HCT116 (cell line): ENCODE measurements at regions not wholly inside any gene's neighbourhood (a gene's known extent, or its start where the extent isn't known, plus 50 kb on each side); places are given as distances from the start of the nearest gene placed in this dataset.

ENCODE experiments used
- ATAC-seq: fragments of 200-7000 bp; cut with Tn5 transposase; 2 replicates; pipeline ENCODE4 v1.9.1; 2020; ENCODE audit warnings: mild to moderate bottlenecking, moderate library complexity
- BruUV-seq: library from RNA; stranded (reverse); fragments of 400-500 nt; replicated peaks from 2 replicates; lab custom pipeline; 2021; lab: Mats Ljungman, UMichigan
- CTCF ChIA-PET: fragments of 300-600 bp; sonication (Branson Sonifier 250); formaldehyde crosslinking; loops from one replicate; lab custom pipeline; 2021; ENCODE audit warnings: antibody characterized with exemption; lab: Charles Lee
- POLR2A ChIA-PET: fragments of 300-600, 350-600 bp; sonication (Branson Sonifier 250); formaldehyde crosslinking; loops from one replicate; lab custom pipeline; 2021; ENCODE audit warnings: antibody characterized with exemption; lab: Charles Lee
- RAD21 ChIA-PET, 2 experiments: fragments of 300-600 bp; sonication (Branson Sonifier 250); formaldehyde crosslinking; loops; one replicate each; lab custom pipeline; 2023; ENCODE audit warnings: low total read pairs in 2 of 2; ENCODE audit not compliant: uncharacterized antibody in 2 of 2, unreplicated experiment in 2 of 2, low non-redundant PET in 1 of 2; lab: Charles Lee
- DNase-seq: peaks from one replicate; pipeline ENCODE4 v3.0.0-alpha.2; 2010; ENCODE audit warnings: low read depth, low spot score
- H2AFZ ChIP-seq: fragments of 200-600 bp; shearing (Covaris generic), sonication (generic); 2 replicates; pipeline ENCODE4 v1.6.1; 2017; ENCODE audit warnings: low read depth, mixed run types, mixed read lengths, antibody characterized with exemption, low read length; ENCODE audit not compliant: poor library complexity, severe bottlenecking
- H3K27ac ChIP-seq: 2 replicates; pipeline ENCODE4 v1.5.1; 2012; ENCODE audit warnings: low read depth, low read length
- H3K27me3 ChIP-seq: fragments of 200-600 bp; sonication (generic); 2 replicates; pipeline ENCODE4 v1.6.1; 2016; ENCODE audit warnings: mixed run types, low read length, mixed read lengths; ENCODE audit not compliant: insufficient read depth
- H3K36me3 ChIP-seq, 2 experiments: fragments of 200-500 bp in 1 of 2; fragments of 200-600 bp in 1 of 2; sonication (Bioruptor generic) in 1 of 2; sonication (generic) in 1 of 2; 2 replicates each; pipeline versions ENCODE4 v1.5.1 to v1.6.1; 2014 to 2016; ENCODE audit warnings: low read length in 2 of 2, inconsistent platforms in 1 of 2, mixed read lengths in 1 of 2, mixed run types in 1 of 2; ENCODE audit not compliant: insufficient read depth in 2 of 2, control insufficient read depth in 1 of 2
- H3K4me1 ChIP-seq, 2 experiments: fragments of 200-600 bp in 1 of 2; sonication (generic) in 1 of 2; 2 replicates each; pipeline versions ENCODE4 v1.5.1 to v1.6.1; 2012 to 2017; ENCODE audit warnings: low read length in 2 of 2, inconsistent platforms in 1 of 2, mild to moderate bottlenecking in 1 of 2, mixed read lengths in 1 of 2, mixed run types in 1 of 2, moderate library complexity in 1 of 2; ENCODE audit not compliant: insufficient read depth in 2 of 2, control insufficient read depth in 1 of 2
- H3K4me2 ChIP-seq: fragments of 200-600 bp; sonication (generic); 2 replicates; pipeline ENCODE4 v1.6.1; 2017; ENCODE audit warnings: mixed run types, low read length, mixed read lengths
- H3K4me3 ChIP-seq, 2 experiments: fragments of 200-600 bp in 1 of 2; sonication (generic) in 1 of 2; replicated peaks in 1 of 2; 2 replicates each; pipeline ENCODE4 v1.5.1; 2011 to 2016; ENCODE audit warnings: low read length in 2 of 2, control low read depth in 1 of 2, low read depth in 1 of 2, mild to moderate bottlenecking in 1 of 2, mixed read lengths in 1 of 2, mixed run types in 1 of 2
- H3K79me2 ChIP-seq: fragments of 200-600 bp; sonication (generic); 2 replicates; pipeline ENCODE4 v1.6.1; 2017; ENCODE audit warnings: mild to moderate bottlenecking, mixed run types, low read length, moderate library complexity, mixed read lengths; ENCODE audit not compliant: insufficient read depth
- H3K9ac ChIP-seq: fragments of 200-600 bp; sonication (generic); 2 replicates; pipeline ENCODE4 v1.6.1; 2016; ENCODE audit warnings: low read length, mixed read lengths
- H3K9me2 ChIP-seq: fragments of 200-600 bp; sonication (generic), shearing (Covaris generic); 2 replicates; pipeline ENCODE4 v1.6.1; 2017; ENCODE audit warnings: mixed run types, mild to moderate bottlenecking, moderate library complexity; ENCODE audit not compliant: insufficient read depth
- H3K9me3 ChIP-seq, 2 experiments: fragments of 200-500 bp in 1 of 2; fragments of 200-600 bp in 1 of 2; sonication (Bioruptor generic) in 1 of 2; sonication (generic) in 1 of 2; 2 replicates each; pipeline ENCODE4 v1.6.1; 2014 to 2017; ENCODE audit warnings: low read length in 2 of 2, mixed read lengths in 2 of 2, inconsistent platforms in 1 of 2, low read depth in 1 of 2, mild to moderate bottlenecking in 1 of 2, mixed run types in 1 of 2, moderate library complexity in 1 of 2; ENCODE audit not compliant: control insufficient read depth in 1 of 2, insufficient read depth in 1 of 2
- H4K20me1 ChIP-seq: fragments of 200-600 bp; sonication (generic), shearing (Covaris generic); 2 replicates; pipeline ENCODE4 v1.6.1; 2017; ENCODE audit warnings: mixed run types, mild to moderate bottlenecking, moderate library complexity; ENCODE audit not compliant: insufficient read depth
- ATF3 ChIP-seq: IDR thresholded peaks from 2 replicates; pipeline ENCODE4 v1.6.1; 2012
- EGR1 ChIP-seq: IDR thresholded peaks from 2 replicates; pipeline ENCODE4 v1.6.1; 2012; ENCODE audit warnings: low read depth
- JUND ChIP-seq: IDR thresholded peaks from 2 replicates; pipeline ENCODE4 v1.6.1; 2012
- REST ChIP-seq: IDR thresholded peaks from 2 replicates; pipeline ENCODE4 v1.6.1; 2012; ENCODE audit warnings: low read depth
- ZFX ChIP-seq: fragments of 450-650 bp; IDR thresholded peaks from 2 replicates; pipeline ENCODE4 v1.6.1; 2017
- intact Hi-C: fragments of 100-400 bp; cut with micrococcal nuclease; formaldehyde crosslinking; loops from 2 replicates; pipeline ENCODE4 v1.10.0; 2022
- TF ChIP-seq, protein P1 (sequence below): IDR thresholded peaks from 2 replicates; pipeline ENCODE4 v1.6.1; 2012

DNA sequence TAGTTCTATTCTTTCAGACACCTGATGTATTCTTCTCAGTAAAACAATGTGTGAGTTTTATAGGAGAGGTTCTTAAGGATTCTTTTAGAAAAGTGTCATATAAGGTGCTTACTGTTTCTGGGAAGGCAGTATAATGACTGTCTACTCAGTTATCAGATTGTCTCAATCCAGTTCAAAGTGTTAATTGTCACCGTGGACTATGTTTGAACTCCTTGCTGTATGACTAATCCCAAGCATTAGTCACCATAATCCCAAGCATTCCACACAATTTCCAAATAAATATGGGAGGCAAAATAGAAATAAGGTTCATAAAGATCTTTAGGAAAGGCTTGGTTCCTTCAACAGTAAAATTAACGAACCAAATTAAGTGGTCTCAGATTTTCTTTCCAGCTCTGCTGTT is 342.1 kb upstream of the NR5A2 start (continued):
- TF ChIP-seq, protein P1, sequence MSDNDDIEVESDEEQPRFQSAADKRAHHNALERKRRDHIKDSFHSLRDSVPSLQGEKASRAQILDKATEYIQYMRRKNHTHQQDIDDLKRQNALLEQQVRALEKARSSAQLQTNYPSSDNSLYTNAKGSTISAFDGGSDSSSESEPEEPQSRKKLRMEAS: peak; percentile 46; the same call in 1 of the 2 replicates
- TF ChIP-seq EGR1: no peak

- ATAC-seq: no peak
- Histone ChIP-seq H3K9me3 (no peaks in the 10 kb centered on the region), H3K36me3 (no peaks in the 10 kb centered on the region), H4K20me1 (no peaks in the 10 kb centered on the region), H3K27me3 (no peaks in the 10 kb centered on the region), H2AFZ (peak overlapping the region; percentile 50), H3K4me3 (no peak overlapping the region), H3K79me2 (no peaks in the 10 kb centered on the region), H3K27ac (no peak overlapping the region), H3K9ac (no peak overlapping the region), H3K4me2 (peak overlapping the region; percentile 44), H3K4me1 (peaks cover 20 to 71% of the 10 kb centered on the region in 2 experiments), H3K9me2 (no peaks in the 10 kb centered on the region)
- ChIA-PET CTCF (no interaction called here), RAD21 (no interaction called here), POLR2A (no interaction called here)
- intact Hi-C loops: loop anchor here (10.0 kb wide), 2 partner anchors 257 to 387 kb away; no protein-coding TSS in a partner anchor
- no TSS peak for BruUV-seq
- no peak for TF ChIP-seq ZFX
- no peak for TF ChIP-seq REST
- TF ChIP-seq ATF3: no peak
- no peak for TF ChIP-seq JUND
- no peak for DNase-seq
Measured at GRCh38 chr1:199687321-199687720, 340.2 kb upstream of the NR5A2 start.
